Vagina (tissue), 2 donors: ENCODE measurements at regions not wholly inside any gene's neighbourhood (a gene's known extent, or its start where the extent isn't known, plus 50 kb on each side); places are given as distances from the start of the nearest gene placed in this dataset.

ENCODE experiments used
- DNase-seq, 2 donors: peaks; one replicate each; pipeline ENCODE4 v3.0.0-alpha.2; 2017; ENCODE audit errors: extremely low spot score in 2 of 2
- H3K27ac ChIP-seq: fragments of 200-600 bp; sonication (generic); one replicate; pipeline ENCODE4 v1.5.1; 2019
- H3K27me3 ChIP-seq: fragments of 200-600 bp; sonication (generic); one replicate; pipeline ENCODE4 v1.5.1; 2019
- H3K36me3 ChIP-seq, 2 donors: fragments of 200-600 bp; sonication (generic); one replicate each; pipeline ENCODE4 v1.5.1; 2017 to 2019
- H3K4me1 ChIP-seq: fragments of 200-600 bp; sonication (generic); one replicate; pipeline ENCODE4 v1.5.1; 2019
- H3K4me3 ChIP-seq, 2 donors: fragments of 200-600 bp; sonication (generic); 1 replicate in 1 of 2; 2 replicates in 1 of 2; pipeline ENCODE4 v1.5.1; 2016 to 2019
- H3K9me3 ChIP-seq: fragments of 200-600 bp; sonication (generic); one replicate; pipeline ENCODE4 v1.5.1; 2019
- POLR2A ChIP-seq, 2 donors: fragments of 450-650 bp; IDR thresholded peaks; one replicate each; pipeline ENCODE4 v1.6.1; 2017; ENCODE audit warnings: antibody characterized with exemption in 2 of 2, mild to moderate bottlenecking in 2 of 2, moderate library complexity in 2 of 2
- POLR2AphosphoS5 ChIP-seq, 2 donors: sonication (generic); formaldehyde crosslinking; IDR thresholded peaks; one replicate each; pipeline ENCODE4 v1.9.0; 2017; ENCODE audit warnings: antibody characterized with exemption in 2 of 2, mild to moderate bottlenecking in 2 of 2, low read depth in 1 of 2; ENCODE audit not compliant: insufficient read depth in 1 of 2
- intact Hi-C: fragments of 100-400 bp; cut with DNase I; formaldehyde crosslinking; loops from one replicate; pipeline ENCODE4 v1.15.1; 2023
- TF ChIP-seq, protein P1 (sequence below), 3 experiments: fragments of 450-650 bp in 2 of 3; fragments of 200-600 bp in 1 of 3; sonication (generic) in 1 of 3; IDR thresholded peaks; one replicate each; pipeline ENCODE4 v1.5.1; 2017 to 2019; ENCODE audit warnings: antibody characterized with exemption in 3 of 3, mild to moderate bottlenecking in 2 of 3, moderate library complexity in 2 of 3

DNA sequence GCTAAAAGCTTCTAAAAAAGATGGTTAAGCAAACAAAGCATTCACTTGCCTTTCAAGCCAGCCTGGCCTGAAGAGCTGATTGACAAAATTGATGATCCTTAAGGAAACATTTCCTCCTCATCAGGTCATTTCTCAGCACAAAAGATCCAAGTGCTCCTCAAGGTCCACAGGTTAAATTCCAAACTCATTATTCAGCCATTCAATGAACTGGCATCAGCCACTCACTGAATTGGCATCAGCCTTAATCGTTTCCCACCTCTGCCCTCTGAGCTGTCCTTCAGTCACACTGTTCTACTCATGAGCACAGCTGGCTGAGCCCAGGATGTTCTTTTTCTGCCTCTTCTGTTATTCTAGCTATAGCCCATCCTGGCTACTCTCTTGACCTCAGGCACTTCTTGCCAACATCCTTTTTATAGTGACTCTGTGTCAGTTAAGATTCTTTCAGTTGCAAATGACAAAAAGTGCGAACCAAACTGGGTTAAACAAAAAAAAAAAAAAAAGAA lies 147.5 kb downstream of the RAB11FIP2 start:
- Histone ChIP-seq H3K27ac (no peak overlapping the region), H3K4me3 (no peak overlapping the region), H3K9me3 (no peaks in the 10 kb centered on the region), H3K36me3 (no peaks in the 10 kb centered on the region), H3K4me1 (no peaks in the 10 kb centered on the region), H3K27me3 (no peaks in the 10 kb centered on the region)
- intact Hi-C loops, result no loop called here
- TF ChIP-seq POLR2AphosphoS5 (IDR thresholded peaks at IDR 0.05; ENCODE audit: insufficient read depth in 1 of 2, low read depth in 1 of 2), result no peak
- no peak for TF ChIP-seq POLR2A (IDR thresholded peaks at IDR 0.05)
- TF ChIP-seq, protein P1, sequence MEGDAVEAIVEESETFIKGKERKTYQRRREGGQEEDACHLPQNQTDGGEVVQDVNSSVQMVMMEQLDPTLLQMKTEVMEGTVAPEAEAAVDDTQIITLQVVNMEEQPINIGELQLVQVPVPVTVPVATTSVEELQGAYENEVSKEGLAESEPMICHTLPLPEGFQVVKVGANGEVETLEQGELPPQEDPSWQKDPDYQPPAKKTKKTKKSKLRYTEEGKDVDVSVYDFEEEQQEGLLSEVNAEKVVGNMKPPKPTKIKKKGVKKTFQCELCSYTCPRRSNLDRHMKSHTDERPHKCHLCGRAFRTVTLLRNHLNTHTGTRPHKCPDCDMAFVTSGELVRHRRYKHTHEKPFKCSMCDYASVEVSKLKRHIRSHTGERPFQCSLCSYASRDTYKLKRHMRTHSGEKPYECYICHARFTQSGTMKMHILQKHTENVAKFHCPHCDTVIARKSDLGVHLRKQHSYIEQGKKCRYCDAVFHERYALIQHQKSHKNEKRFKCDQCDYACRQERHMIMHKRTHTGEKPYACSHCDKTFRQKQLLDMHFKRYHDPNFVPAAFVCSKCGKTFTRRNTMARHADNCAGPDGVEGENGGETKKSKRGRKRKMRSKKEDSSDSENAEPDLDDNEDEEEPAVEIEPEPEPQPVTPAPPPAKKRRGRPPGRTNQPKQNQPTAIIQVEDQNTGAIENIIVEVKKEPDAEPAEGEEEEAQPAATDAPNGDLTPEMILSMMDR (IDR thresholded peaks at IDR 0.05), result no peak
- peak in 1 of 2 donors; percentile 18 for DNase-seq

DNA sequence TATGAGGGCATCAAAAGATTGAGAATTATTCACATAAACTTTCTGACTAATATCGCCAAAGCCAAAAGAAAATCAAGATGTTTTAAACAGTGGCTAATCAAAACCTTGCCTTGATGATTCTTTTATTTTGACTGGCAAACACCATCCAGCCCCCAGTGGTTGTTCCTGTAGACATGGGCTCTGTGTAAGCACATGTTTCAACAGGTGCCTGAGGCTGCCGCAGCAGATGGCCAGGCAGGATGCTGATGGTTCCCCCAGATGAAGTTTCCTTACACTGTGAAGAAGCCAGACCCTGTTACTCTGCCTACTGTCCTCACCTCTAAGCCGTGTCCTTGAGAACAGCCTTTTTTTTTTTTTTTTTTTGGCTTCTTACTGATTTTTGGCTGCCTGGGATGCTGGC lies 146.5 kb downstream of the RAB11FIP2 start:
- peak in 1 of 2 donors; percentile 18 for DNase-seq
- Histone ChIP-seq H3K27me3 (no peaks in the 10 kb centered on the region), H3K4me3 (no peak overlapping the region), H3K36me3 (no peaks in the 10 kb centered on the region), H3K4me1 (no peaks in the 10 kb centered on the region), H3K27ac (no peak overlapping the region), H3K9me3 (no peaks in the 10 kb centered on the region)
- TF ChIP-seq, protein P1 (IDR thresholded peaks at IDR 0.05), result no peak
- TF ChIP-seq POLR2AphosphoS5 (IDR thresholded peaks at IDR 0.05; ENCODE audit: insufficient read depth in 1 of 2, low read depth in 1 of 2) (no peak), POLR2A (IDR thresholded peaks at IDR 0.05) (no peak)
- intact Hi-C loops, result no loop called here

DNA sequence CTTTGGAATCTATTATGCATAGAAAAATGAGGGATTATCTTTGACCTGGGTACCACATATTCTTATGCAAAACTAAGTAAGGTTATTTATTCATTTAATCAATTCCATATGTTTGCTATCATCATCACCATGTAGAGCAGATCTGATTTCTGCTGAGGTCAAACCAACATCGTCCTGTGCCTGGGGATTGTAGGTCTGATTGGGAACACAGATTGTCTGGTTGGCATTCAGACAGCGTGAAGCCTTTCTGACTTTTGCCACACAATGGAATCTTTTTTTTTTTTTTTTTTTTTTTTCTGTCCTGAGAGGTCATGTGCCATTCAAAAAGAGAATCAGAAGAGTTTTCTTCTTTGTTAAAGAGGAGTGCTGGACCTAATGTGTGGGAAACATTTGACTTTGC lies 142.9 kb downstream of the RAB11FIP2 start:
- TF ChIP-seq, protein P1 (IDR thresholded peaks at IDR 0.05), result no peak
- TF ChIP-seq POLR2AphosphoS5 (IDR thresholded peaks at IDR 0.05; ENCODE audit: insufficient read depth in 1 of 2, low read depth in 1 of 2) (no peak), POLR2A (IDR thresholded peaks at IDR 0.05) (no peak)
- Histone ChIP-seq H3K27me3 (no peaks in the 10 kb centered on the region), H3K27ac (no peak overlapping the region), H3K4me1 (no peaks in the 10 kb centered on the region), H3K9me3 (no peaks in the 10 kb centered on the region), H3K36me3 (no peaks in the 10 kb centered on the region), H3K4me3 (no peak overlapping the region)
- DNase-seq, result peak in 1 of 2 donors; percentile 29
- intact Hi-C loops, result no loop called here

DNA sequence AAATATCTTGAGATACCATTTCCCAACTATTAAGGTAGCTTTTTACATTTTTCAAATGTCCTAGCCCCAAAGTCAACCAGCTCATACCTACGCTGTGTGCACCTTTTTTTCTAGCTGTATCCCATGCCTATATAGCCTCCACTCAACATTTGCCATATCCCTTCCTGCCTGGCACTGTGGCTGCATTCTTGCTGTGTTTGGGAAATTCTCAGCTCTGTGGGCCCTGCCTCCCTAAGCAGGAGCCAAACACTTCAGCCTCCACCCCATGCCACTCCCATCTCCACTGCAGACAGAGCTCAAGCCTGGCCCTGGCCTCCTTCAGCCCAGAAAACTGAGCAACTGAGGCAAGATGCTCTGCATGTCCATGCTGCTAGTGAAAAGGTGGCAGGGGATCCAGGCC lies 141.3 kb downstream of the RAB11FIP2 start:
- Histone ChIP-seq H3K4me1 (no peaks in the 10 kb centered on the region), H3K27me3 (no peaks in the 10 kb centered on the region), H3K9me3 (no peaks in the 10 kb centered on the region), H3K27ac (no peak overlapping the region), H3K36me3 (no peaks in the 10 kb centered on the region), H3K4me3 (no peak overlapping the region)
- DNase-seq, result peak in 1 of 2 donors; percentile 32
- TF ChIP-seq POLR2AphosphoS5 (IDR thresholded peaks at IDR 0.05; ENCODE audit: insufficient read depth in 1 of 2, low read depth in 1 of 2) (no peak), POLR2A (IDR thresholded peaks at IDR 0.05) (no peak)
- TF ChIP-seq, protein P1 (IDR thresholded peaks at IDR 0.05), result no peak
- intact Hi-C loops, result no loop called here

DNA sequence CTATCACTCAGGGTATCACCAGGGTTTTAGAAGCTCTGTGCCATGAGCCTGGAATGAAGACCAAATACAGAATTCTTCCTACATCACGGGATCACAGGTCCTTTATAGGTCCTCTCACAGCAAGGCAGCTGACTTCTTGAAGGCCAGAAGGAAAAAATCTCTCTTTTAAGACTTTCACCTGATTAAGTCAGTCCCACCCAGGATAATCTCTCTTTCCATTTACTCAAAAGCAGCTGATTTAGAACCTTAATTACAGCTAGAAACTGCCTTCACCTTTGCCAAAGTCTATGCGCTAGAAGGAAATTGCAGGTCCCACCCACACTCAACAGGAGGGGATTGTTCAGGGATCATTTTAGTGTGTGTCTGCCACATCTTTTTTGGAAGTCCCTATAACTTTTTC lies 135.1 kb downstream of the RAB11FIP2 start:
- no peak for DNase-seq
- Histone ChIP-seq H3K4me1 (no peaks in the 10 kb centered on the region), H3K4me3 (no peak overlapping the region), H3K9me3 (no peaks in the 10 kb centered on the region), H3K27me3 (no peaks in the 10 kb centered on the region), H3K36me3 (no peaks in the 10 kb centered on the region), H3K27ac (no peak overlapping the region)
- intact Hi-C loops, result no loop called here
- TF ChIP-seq POLR2A (IDR thresholded peaks at IDR 0.05), result no peak
- no peak for TF ChIP-seq POLR2AphosphoS5 (IDR thresholded peaks at IDR 0.05; ENCODE audit: insufficient read depth in 1 of 2, low read depth in 1 of 2)
- TF ChIP-seq, protein P1 (IDR thresholded peaks at IDR 0.05), result no peak
